Type B pancreatic cell (in vitro differentiated cells): ENCODE measurements at regions not wholly inside any gene's neighbourhood (a gene's known extent, or its start where the extent isn't known, plus 50 kb on each side); places are given as distances from the start of the nearest gene placed in this dataset.

ENCODE experiments used
- DNase-seq: peaks from one replicate; pipeline ENCODE4 v3.0.0; 2021; ENCODE audit warnings: mixed read lengths; ENCODE audit not compliant: unreplicated experiment; ENCODE audit errors: extremely low spot score
- H3K27ac Mint-ChIP-seq: 2 replicates; pipeline ENCODE4 v1.8.0; 2021; ENCODE audit warnings: mild to moderate bottlenecking, mixed read lengths
- H3K27me3 Mint-ChIP-seq: 2 replicates; pipeline ENCODE4 v1.8.0; 2021; ENCODE audit warnings: mixed read lengths
- H3K36me3 Mint-ChIP-seq: 2 replicates; pipeline ENCODE4 v1.8.0; 2021; ENCODE audit warnings: mixed read lengths
- H3K4me1 Mint-ChIP-seq: one replicate; pipeline ENCODE4 v1.8.0; 2021; ENCODE audit warnings: mixed read lengths; ENCODE audit not compliant: unreplicated experiment
- H3K4me3 Mint-ChIP-seq: 2 replicates; pipeline ENCODE4 v1.8.0; 2021; ENCODE audit warnings: mild to moderate bottlenecking, mixed read lengths
- H3K9me3 Mint-ChIP-seq: 2 replicates; pipeline ENCODE4 v1.8.0; 2021; ENCODE audit warnings: mixed read lengths
- TF ChIP-seq, protein P1 (sequence below): fragments of 200-600 bp; sonication (generic); conservative IDR thresholded peaks from 2 replicates; pipeline ENCODE4 v1.5.0; 2021; ENCODE audit warnings: antibody characterized with exemption, mild to moderate bottlenecking

DNA sequence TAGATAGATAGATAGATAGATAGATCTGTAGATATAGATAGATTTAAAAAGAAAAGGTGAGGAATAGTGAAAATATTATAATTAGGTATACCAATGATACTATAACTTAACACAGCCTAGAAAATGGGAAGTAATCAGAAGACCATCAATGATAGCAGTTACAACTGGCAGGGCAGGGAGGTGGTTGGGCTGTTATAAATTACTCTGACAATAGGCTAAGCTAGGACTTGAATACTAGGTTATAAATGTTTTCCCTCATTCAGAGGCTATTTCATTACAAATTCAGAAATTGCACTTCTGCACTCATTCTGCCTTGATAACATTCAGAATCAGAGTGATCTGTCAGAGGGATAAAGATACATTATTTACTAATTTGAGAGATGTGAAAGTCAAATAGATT is 273.4 kb upstream of the PLD5 start:
- Mint-ChIP-seq H3K27me3 (no peaks in the 10 kb centered on the region), H3K4me3 (no peak overlapping the region), H3K4me1 (no peaks in the 10 kb centered on the region), H3K9me3 (no peaks in the 10 kb centered on the region), H3K36me3 (no peaks in the 10 kb centered on the region), H3K27ac (no peak overlapping the region)
- DNase-seq: no peak
- TF ChIP-seq, protein P1, sequence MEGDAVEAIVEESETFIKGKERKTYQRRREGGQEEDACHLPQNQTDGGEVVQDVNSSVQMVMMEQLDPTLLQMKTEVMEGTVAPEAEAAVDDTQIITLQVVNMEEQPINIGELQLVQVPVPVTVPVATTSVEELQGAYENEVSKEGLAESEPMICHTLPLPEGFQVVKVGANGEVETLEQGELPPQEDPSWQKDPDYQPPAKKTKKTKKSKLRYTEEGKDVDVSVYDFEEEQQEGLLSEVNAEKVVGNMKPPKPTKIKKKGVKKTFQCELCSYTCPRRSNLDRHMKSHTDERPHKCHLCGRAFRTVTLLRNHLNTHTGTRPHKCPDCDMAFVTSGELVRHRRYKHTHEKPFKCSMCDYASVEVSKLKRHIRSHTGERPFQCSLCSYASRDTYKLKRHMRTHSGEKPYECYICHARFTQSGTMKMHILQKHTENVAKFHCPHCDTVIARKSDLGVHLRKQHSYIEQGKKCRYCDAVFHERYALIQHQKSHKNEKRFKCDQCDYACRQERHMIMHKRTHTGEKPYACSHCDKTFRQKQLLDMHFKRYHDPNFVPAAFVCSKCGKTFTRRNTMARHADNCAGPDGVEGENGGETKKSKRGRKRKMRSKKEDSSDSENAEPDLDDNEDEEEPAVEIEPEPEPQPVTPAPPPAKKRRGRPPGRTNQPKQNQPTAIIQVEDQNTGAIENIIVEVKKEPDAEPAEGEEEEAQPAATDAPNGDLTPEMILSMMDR: no peak

DNA sequence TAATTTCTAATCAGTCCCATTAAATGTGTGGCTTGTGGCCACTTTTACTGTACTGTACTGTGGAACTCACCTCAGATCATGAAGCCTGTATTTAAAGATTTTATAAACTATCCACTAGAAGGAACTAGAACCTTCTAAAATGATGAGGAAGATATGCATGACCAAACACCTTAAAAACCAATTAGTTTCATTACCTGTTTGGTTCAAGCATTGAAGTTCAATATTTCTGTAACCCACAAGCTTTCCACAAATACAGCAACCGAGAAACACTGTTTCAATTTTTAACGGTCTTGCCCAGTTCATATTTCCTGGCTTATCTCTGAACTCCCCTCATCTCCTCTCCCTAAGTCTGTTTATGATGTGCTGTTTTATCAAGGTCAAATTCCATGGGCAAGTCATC is 264.3 kb upstream of the PLD5 start:
- no peak for DNase-seq
- peaks cover 11% of the 10 kb centered on the region for H3K27me3 Mint-ChIP-seq
- no peak overlapping the region for H3K27ac Mint-ChIP-seq
- H3K9me3 Mint-ChIP-seq: peaks cover 6% of the 10 kb centered on the region
- H3K4me1 Mint-ChIP-seq: no peaks in the 10 kb centered on the region
- no peaks in the 10 kb centered on the region for H3K36me3 Mint-ChIP-seq
- TF ChIP-seq, protein P1: no peak
- no peak overlapping the region for H3K4me3 Mint-ChIP-seq

DNA sequence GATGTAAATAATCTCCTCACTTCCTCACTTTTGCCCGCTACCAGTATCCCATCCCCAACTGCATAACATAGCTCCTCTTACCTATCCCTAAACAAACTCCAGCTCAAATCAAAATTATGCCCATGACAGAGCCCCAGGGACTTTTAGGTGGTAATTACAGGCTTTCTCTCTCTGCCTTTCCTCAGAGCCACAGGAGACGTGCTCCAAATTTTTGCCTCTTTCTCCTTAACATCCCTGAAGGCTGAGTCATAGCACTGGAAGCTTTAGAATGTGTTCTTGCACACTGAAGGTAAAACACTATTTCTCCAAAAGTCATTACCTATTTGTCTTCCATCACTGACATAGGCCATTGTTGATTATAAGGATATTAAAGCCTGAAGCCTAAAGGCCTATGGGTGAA is 263.5 kb upstream of the PLD5 start:
- Mint-ChIP-seq H3K36me3 (no peaks in the 10 kb centered on the region), H3K9me3 (peaks cover 6% of the 10 kb centered on the region), H3K27ac (no peak overlapping the region), H3K4me3 (no peak overlapping the region), H3K27me3 (peaks cover 12% of the 10 kb centered on the region), H3K4me1 (no peaks in the 10 kb centered on the region)
- no peak for DNase-seq
- TF ChIP-seq, protein P1: no peak

DNA sequence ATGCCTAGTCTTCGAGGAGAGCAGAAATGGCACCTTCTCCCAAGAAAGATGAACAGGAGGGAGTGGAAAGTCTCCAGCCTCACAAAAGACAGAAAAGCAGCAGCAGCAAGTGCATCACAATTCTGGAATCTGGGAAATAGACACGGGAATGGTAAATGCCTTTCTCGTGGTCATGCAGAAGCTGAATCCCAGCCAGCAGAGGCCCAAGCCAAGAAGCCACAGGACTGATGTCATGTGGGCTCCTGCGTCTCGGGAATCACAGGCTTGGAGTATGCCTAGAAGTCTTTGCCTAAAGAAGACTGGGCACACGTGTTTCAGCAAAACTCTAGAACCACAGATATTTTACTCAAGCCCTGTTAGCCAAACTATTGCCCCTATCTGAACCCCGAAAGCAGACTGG is 260.3 kb upstream of the PLD5 start:
- peaks cover 6% of the 10 kb centered on the region for H3K9me3 Mint-ChIP-seq
- H3K4me1 Mint-ChIP-seq: no peaks in the 10 kb centered on the region
- DNase-seq: no peak
- peaks cover 10% of the 10 kb centered on the region for H3K27me3 Mint-ChIP-seq
- H3K27ac Mint-ChIP-seq: no peak overlapping the region
- TF ChIP-seq, protein P1: no peak
- no peak overlapping the region for H3K4me3 Mint-ChIP-seq
- H3K36me3 Mint-ChIP-seq: no peaks in the 10 kb centered on the region

DNA sequence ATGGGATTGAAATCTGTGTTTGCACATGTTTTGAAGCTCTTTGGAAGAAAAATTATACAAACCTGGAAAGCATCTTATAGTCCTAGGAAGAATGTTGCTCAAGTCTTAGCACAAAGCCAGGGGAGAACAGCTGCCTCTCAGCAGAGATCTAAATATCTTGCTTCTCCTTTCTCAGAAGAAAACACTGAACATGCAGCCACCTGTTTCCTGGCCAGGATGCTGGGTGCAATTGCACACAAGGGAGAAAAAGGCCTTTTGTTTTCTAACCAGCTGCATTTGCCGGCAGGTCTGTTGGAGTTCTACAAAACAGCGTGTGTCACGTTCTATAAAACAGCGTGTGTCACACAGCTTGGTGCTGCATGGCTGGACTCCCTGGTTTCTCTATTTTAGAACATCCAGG is 259.6 kb upstream of the PLD5 start:
- Mint-ChIP-seq H3K27ac (no peak overlapping the region), H3K4me1 (no peaks in the 10 kb centered on the region), H3K36me3 (no peaks in the 10 kb centered on the region), H3K9me3 (peaks cover 6% of the 10 kb centered on the region), H3K27me3 (peaks cover 6% of the 10 kb centered on the region), H3K4me3 (no peak overlapping the region)
- TF ChIP-seq, protein P1: no peak
- no peak for DNase-seq

DNA sequence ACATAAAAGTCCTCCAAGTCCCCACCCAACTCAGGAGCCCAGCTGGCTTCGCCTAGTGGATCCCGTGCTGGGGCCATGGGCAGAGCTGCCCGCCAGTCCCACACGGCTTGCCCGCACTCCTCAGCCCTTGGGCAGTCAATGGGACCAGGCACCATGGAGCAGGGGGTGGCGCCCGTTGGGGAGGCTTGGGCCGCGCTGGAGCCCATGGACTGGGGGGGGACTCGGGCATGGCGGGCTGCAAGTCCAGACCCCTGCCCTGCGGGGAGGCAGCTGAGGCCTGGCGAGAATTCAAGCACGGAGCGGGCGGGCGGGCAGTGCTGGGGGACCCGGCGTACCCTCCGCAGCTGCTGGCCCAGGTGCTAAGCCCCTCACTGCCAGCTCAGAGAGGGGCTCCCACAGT is 249.8 kb upstream of the PLD5 start:
- H3K27ac Mint-ChIP-seq: no peak overlapping the region
- H3K9me3 Mint-ChIP-seq: no peaks in the 10 kb centered on the region
- TF ChIP-seq, protein P1: no peak
- no peak overlapping the region for H3K4me3 Mint-ChIP-seq
- DNase-seq: no peak
- peaks cover 3% of the 10 kb centered on the region for H3K27me3 Mint-ChIP-seq
- no peaks in the 10 kb centered on the region for H3K4me1 Mint-ChIP-seq
- H3K36me3 Mint-ChIP-seq: no peaks in the 10 kb centered on the region
